ENCODE measurements at regions not wholly inside any gene's neighbourhood (a gene's known extent, or its start where the extent isn't known, plus 50 kb on each side); places are given as distances from the start of the nearest gene placed in this dataset.

- H3K4me3 ChIP-seq (ENCODE audit: low read length), result no peak overlapping the region
- DNase-seq (ENCODE audit: low read depth), result no peak
- TF ChIP-seq CTCF (conservative IDR thresholded peaks at IDR 0.05; ENCODE audit: low read depth, low read length), result no peak
Observed at GRCh38 chr5:167332309-167332708, 959.1 kb upstream of the WWC1 start.

- TF ChIP-seq CTCF (conservative IDR thresholded peaks at IDR 0.05; ENCODE audit: low read depth, low read length), result no peak
- DNase-seq (ENCODE audit: low read depth), result no peak
- no peak overlapping the region for H3K4me3 ChIP-seq (ENCODE audit: low read length)
Observed at GRCh38 chr5:167336161-167336560, 955.3 kb upstream of the WWC1 start.

- TF ChIP-seq CTCF (conservative IDR thresholded peaks at IDR 0.05; ENCODE audit: low read depth, low read length), result no peak
- no peak for DNase-seq (ENCODE audit: low read depth)
Observed at GRCh38 chr5:167339205-167339604, 952.2 kb upstream of the WWC1 start.

GRCh38 chr5:167346461-167346860, 945.0 kb upstream of the WWC1 start:
- no peak for TF ChIP-seq CTCF (conservative IDR thresholded peaks at IDR 0.05; ENCODE audit: low read depth, low read length)
- DNase-seq (ENCODE audit: low read depth), result no peak
- H3K4me3 ChIP-seq (ENCODE audit: low read length), result no peak overlapping the region

More at GRCh38 chr5:167339205-167339604, 952.2 kb upstream of the WWC1 start:
- H3K4me3 ChIP-seq (ENCODE audit: low read length), result no peak overlapping the region

- DNase-seq (ENCODE audit: low read depth), result no peak
Observed at GRCh38 chr5:167348251-167348926, 943.1 kb upstream of the WWC1 start.

GRCh38 chr5:167348980-167349379, 942.5 kb upstream of the WWC1 start:
- DNase-seq (ENCODE audit: low read depth), result no peak
- TF ChIP-seq CTCF (conservative IDR thresholded peaks at IDR 0.05; ENCODE audit: low read depth, low read length), result no peak
- no peak overlapping the region for H3K4me3 ChIP-seq (ENCODE audit: low read length)

More at GRCh38 chr5:167348251-167348926, 943.1 kb upstream of the WWC1 start:
- TF ChIP-seq CTCF (conservative IDR thresholded peaks at IDR 0.05; ENCODE audit: low read depth, low read length), result no peak
- no peak overlapping the region for H3K4me3 ChIP-seq (ENCODE audit: low read length)

GRCh38 chr5:167351316-167351715, 940.1 kb upstream of the WWC1 start:
- no peak for TF ChIP-seq CTCF (conservative IDR thresholded peaks at IDR 0.05; ENCODE audit: low read depth, low read length)
- H3K4me3 ChIP-seq (ENCODE audit: low read length), result no peak overlapping the region
- no peak for DNase-seq (ENCODE audit: low read depth)
